T-cell (primary cell): ENCODE measurements at regions not wholly inside any gene's neighbourhood (a gene's known extent, or its start where the extent isn't known, plus 50 kb on each side); places are given as distances from the start of the nearest gene placed in this dataset.
A peak's percentile ranks its signal among the peaks of the same experiment; 100 is the strongest.

ENCODE experiments used
- ATAC-seq, 4 experiments: fragments of 200-7000 bp in 3 of 4; fragments of 150-1000 bp in 1 of 4; cut with Tn5 transposase; replicated peaks in 1 of 4; 1 replicate in 3 of 4; 2 replicates in 1 of 4; pipeline ENCODE4 v1.10.0; 2021; ENCODE audit warnings: moderate library complexity in 3 of 4, mild to moderate bottlenecking in 2 of 4, moderate number of reproducible peaks in 1 of 4
- CTCF ChIA-PET, 2 donors: fragments of 300-600 bp; sonication (Branson Sonifier 250); formaldehyde crosslinking; loops; one replicate each; lab custom pipeline; 2022; ENCODE audit warnings: antibody characterized with exemption in 2 of 2; lab: Charles Lee
- POLR2A ChIA-PET, 2 donors: fragments of 300-600 bp; sonication (Branson Sonifier 250); formaldehyde crosslinking; loops; one replicate each; lab custom pipeline; 2022; ENCODE audit warnings: antibody characterized with exemption in 2 of 2; lab: Charles Lee
- DNase-seq, 35 experiments: peaks; one replicate each; pipeline versions ENCODE4 v3.0.0 to v3.0.0-alpha.2; 2013 to 2023
- H3K27ac ChIP-seq: one replicate; pipeline ENCODE4 v1.5.1; 2013; ENCODE audit warnings: low read length
- H3K27me3 ChIP-seq, 2 experiments: replicated peaks in 1 of 2; 1 replicate in 1 of 2; 2 replicates in 1 of 2; pipeline versions ENCODE4 v1.6.1 to v1.7.0; 2013; ENCODE audit warnings: low read length in 1 of 2, mixed read lengths in 1 of 2; ENCODE audit not compliant: control insufficient read depth in 2 of 2, insufficient read depth in 2 of 2; ENCODE audit errors: extremely low read depth in 1 of 2
- H3K36me3 ChIP-seq, 2 donors: 1 replicate in 1 of 2; 2 replicates in 1 of 2; pipeline versions ENCODE4 v1.6.1 to v1.7.0; 2013; ENCODE audit warnings: low read length in 1 of 2; ENCODE audit not compliant: control insufficient read depth in 2 of 2, insufficient read depth in 1 of 2; ENCODE audit errors: extremely low read depth in 1 of 2
- H3K4me1 ChIP-seq, 2 experiments: 1 replicate in 1 of 2; 2 replicates in 1 of 2; pipeline versions ENCODE4 v1.6.1 to v1.7.0; 2013; ENCODE audit warnings: low read length in 2 of 2, mixed read lengths in 1 of 2; ENCODE audit not compliant: insufficient read depth in 2 of 2, control insufficient read depth in 1 of 2; ENCODE audit errors: extremely low read depth in 1 of 2
- H3K4me3 ChIP-seq, 2 donors: 1 replicate in 1 of 2; 2 replicates in 1 of 2; pipeline versions ENCODE4 v1.5.1 to v1.7.0; 2013; ENCODE audit warnings: mild to moderate bottlenecking in 2 of 2, low read length in 1 of 2, moderate library complexity in 1 of 2; ENCODE audit not compliant: control insufficient read depth in 1 of 2; ENCODE audit errors: extremely low read depth in 1 of 2
- H3K9me3 ChIP-seq: 2 replicates; pipeline ENCODE4 v1.7.0; 2013
- H3K27ac Mint-ChIP-seq, 2 donors: one replicate each; pipeline ENCODE4 v1.8.0; 2020 to 2021; ENCODE audit warnings: mild to moderate bottlenecking in 2 of 2, mixed read lengths in 2 of 2
- H3K27me3 Mint-ChIP-seq, 2 donors: one replicate each; pipeline ENCODE4 v1.8.0; 2021 to 2022; ENCODE audit warnings: mixed read lengths in 2 of 2
- H3K36me3 Mint-ChIP-seq: one replicate; pipeline ENCODE4 v1.8.0; 2021; ENCODE audit warnings: mixed read lengths
- H3K4me1 Mint-ChIP-seq, 3 donors: one replicate each; pipeline ENCODE4 v1.8.0; 2020 to 2022; ENCODE audit warnings: mixed read lengths in 3 of 3, mild to moderate bottlenecking in 1 of 3
- H3K4me3 Mint-ChIP-seq, 3 donors: one replicate each; pipeline ENCODE4 v1.8.0; 2020 to 2022; ENCODE audit warnings: mild to moderate bottlenecking in 3 of 3, mixed read lengths in 3 of 3, moderate library complexity in 3 of 3
- H3K9me3 Mint-ChIP-seq, 3 donors: one replicate each; pipeline ENCODE4 v1.8.0; 2020 to 2022; ENCODE audit warnings: mixed read lengths in 3 of 3
- WGBS: methylation state at CpG from one replicate; pipeline ENCODE4 v1.1.5; 2013; ENCODE audit warnings: missing lambda C conversion rate; ENCODE audit not compliant: insufficient coverage; 5-methylcytosine and 5-hydroxymethylcytosine counted together

GRCh38 chr4:108371282-108371681 is 202.6 kb upstream of the LEF1 start:
- Mint-ChIP-seq H3K27me3 (peaks cover 0 to 3% of the 10 kb centered on the region in 2 donors), H3K4me1 (peaks cover 46 to 62% (median 46%) of the 10 kb centered on the region in 3 donors), H3K9me3 (no peaks in the 10 kb centered on the region), H3K27ac (no peak overlapping the region), H3K4me3 (peak overlapping the region in 2 of 3 donors; percentile 13 to 83), H3K36me3 (no peaks in the 10 kb centered on the region)
- Histone ChIP-seq H3K27ac (no peak overlapping the region), H3K4me1 (peaks cover 23 to 30% of the 10 kb centered on the region in 2 experiments), H3K27me3 (peaks cover 0 to 15% of the 10 kb centered on the region in 2 experiments), H3K4me3 (no peak overlapping the region), H3K36me3 (no peaks in the 10 kb centered on the region), H3K9me3 (no peaks in the 10 kb centered on the region)
- 92% methylated on average over 4 of the region's 8 CpGs for WGBS
- ATAC-seq (no peak), DNase-seq (no peak)
- ChIA-PET POLR2A (interaction anchor here in 1 of 2 donors (1.1 kb wide), 2 partner anchors 11 to 16 kb away, joined by 3 to 4 read pairs; no protein-coding TSS in a partner anchor), CTCF (interaction anchor here (0.5 to 0.7 kb wide), 3 partner anchors 55 to 400 kb away, joined by 3 to 6 read pairs (median 3); no protein-coding TSS in a partner anchor)

GRCh38 chr4:108370291-108371141 is 201.8 kb upstream of the LEF1 start:
- no peaks in the 10 kb centered on the region for H3K9me3 Mint-ChIP-seq
- ChIA-PET POLR2A (interaction anchor here in 1 of 2 donors (1.1 kb wide), 2 partner anchors 10 to 15 kb away, joined by 3 to 4 read pairs; no protein-coding TSS in a partner anchor), CTCF (interaction anchor here (0.7 kb wide), 2 partner anchors 54 to 399 kb away, joined by 3 read pairs; no protein-coding TSS in a partner anchor)
- no peaks in the 10 kb centered on the region for H3K9me3 ChIP-seq
- 25% methylated on average over 10 of the region's 21 CpGs for WGBS
- peaks cover 0 to 3% of the 10 kb centered on the region in 2 donors for H3K27me3 Mint-ChIP-seq
- H3K36me3 ChIP-seq, result no peaks in the 10 kb centered on the region
- H3K27me3 ChIP-seq, result peaks cover 0 to 15% of the 10 kb centered on the region in 2 experiments
- ATAC-seq, result peak; percentile 46 to 88 (median 61)
- H3K4me3 Mint-ChIP-seq, result peak overlapping the region; percentile 71 to 83 (median 78)
- no peak overlapping the region for H3K27ac ChIP-seq
- H3K4me1 Mint-ChIP-seq, result peaks cover 48 to 61% (median 48%) of the 10 kb centered on the region in 3 donors
- peaks cover 23 to 30% of the 10 kb centered on the region in 2 experiments for H3K4me1 ChIP-seq
- peak in 28 of 35 experiments; percentile 7 to 61 (median 32) for DNase-seq
- peak overlapping the region in 1 of 2 donors; percentile 29 for H3K4me3 ChIP-seq
- no peaks in the 10 kb centered on the region for H3K36me3 Mint-ChIP-seq
- peak overlapping the region in 1 of 2 donors; percentile 76 for H3K27ac Mint-ChIP-seq

- Mint-ChIP-seq H3K4me1 (peaks cover 48 to 61% (median 48%) of the 10 kb centered on the region in 3 donors), H3K36me3 (no peaks in the 10 kb centered on the region), H3K9me3 (no peaks in the 10 kb centered on the region), H3K27me3 (peaks cover 0 to 3% of the 10 kb centered on the region in 2 donors), H3K27ac (no peak overlapping the region), H3K4me3 (peak overlapping the region in 1 of 3 donors; percentile 83)
- Histone ChIP-seq H3K4me1 (peaks cover 23 to 30% of the 10 kb centered on the region in 2 experiments), H3K9me3 (no peaks in the 10 kb centered on the region), H3K36me3 (no peaks in the 10 kb centered on the region), H3K27me3 (peaks cover 0 to 15% of the 10 kb centered on the region in 2 experiments), H3K27ac (no peak overlapping the region), H3K4me3 (no peak overlapping the region)
- ATAC-seq (no peak), DNase-seq (no peak)
- 100% methylated on average over 2 of the region's 5 CpGs for WGBS
- ChIA-PET CTCF (interaction anchor here in 1 of 2 donors (0.5 kb wide), 1 partner anchor 382 kb away, joined by 3 read pairs; no protein-coding TSS in a partner anchor), POLR2A (interaction anchor here (0.6 to 0.8 kb wide), 2 partner anchors 28 to 281 kb away, joined by 3 to 4 read pairs; partner anchors contain the start of gene OSTC (in 1 of the 2))
Measured at GRCh38 chr4:108369035-108369655, 200.4 kb upstream of the LEF1 start.

DNA sequence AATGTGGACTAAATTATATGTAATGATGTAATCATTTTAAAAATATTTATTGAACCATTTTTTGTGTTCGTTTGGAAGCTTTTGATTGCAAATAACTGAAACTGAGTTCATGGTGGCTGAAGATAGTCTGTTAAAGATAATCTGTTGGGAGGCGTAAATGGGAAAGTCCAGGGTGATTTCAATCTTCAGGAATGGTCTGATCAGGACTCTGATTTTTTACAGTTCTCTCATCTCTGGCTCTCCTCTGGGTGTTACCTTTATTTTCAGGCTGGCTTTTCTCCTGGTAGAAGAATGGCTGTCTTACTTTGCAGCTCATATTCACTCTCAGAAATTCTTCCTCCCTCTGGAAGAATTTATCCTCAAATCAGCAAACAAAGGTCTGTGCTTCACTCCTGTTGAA is 199.0 kb upstream of the LEF1 start:
- no peak for ATAC-seq
- H3K4me3 ChIP-seq, result no peak overlapping the region
- H3K27ac ChIP-seq, result no peak overlapping the region
- WGBS, result no CpG with 5 or more reads among the region's 2 CpGs
- no peak for DNase-seq
- peaks cover 0 to 17% of the 10 kb centered on the region in 2 experiments for H3K27me3 ChIP-seq
- Mint-ChIP-seq H3K27ac (no peak overlapping the region), H3K4me1 (peaks cover 38 to 56% (median 40%) of the 10 kb centered on the region in 3 donors), H3K27me3 (peaks cover 0 to 3% of the 10 kb centered on the region in 2 donors), H3K4me3 (no peak overlapping the region), H3K36me3 (no peaks in the 10 kb centered on the region), H3K9me3 (no peaks in the 10 kb centered on the region)
- H3K4me1 ChIP-seq, result peaks cover 17 to 23% of the 10 kb centered on the region in 2 experiments
- ChIA-PET CTCF (interaction anchor here in 1 of 2 donors (0.5 kb wide), 1 partner anchor 13 kb away, joined by 3 read pairs; no protein-coding TSS in a partner anchor), POLR2A (no interaction called here)
- H3K36me3 ChIP-seq, result no peaks in the 10 kb centered on the region
- H3K9me3 ChIP-seq, result no peaks in the 10 kb centered on the region

DNA sequence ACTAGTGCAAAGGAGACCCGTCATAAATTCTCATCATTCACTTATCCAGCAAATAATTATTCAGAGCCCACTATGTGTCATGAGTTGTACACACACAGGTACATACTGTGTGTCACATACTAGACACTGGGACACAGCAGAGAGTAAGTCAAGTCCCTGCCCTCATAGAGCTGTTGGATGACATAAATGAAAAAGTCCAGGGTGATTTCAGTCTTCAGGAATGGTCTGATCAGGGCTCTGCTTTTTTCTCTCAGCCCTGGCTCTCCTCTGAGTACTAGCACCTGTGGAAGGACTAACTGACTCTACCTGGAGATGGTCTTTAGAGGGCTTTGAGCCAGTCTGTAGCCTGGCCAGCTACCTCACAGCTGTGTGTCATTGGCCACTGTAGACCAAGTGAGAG is 198.0 kb upstream of the LEF1 start:
- no CpG with 5 or more reads among the region's 1 CpG for WGBS
- Histone ChIP-seq H3K9me3 (no peaks in the 10 kb centered on the region), H3K27ac (no peak overlapping the region), H3K27me3 (peaks cover 0 to 13% of the 10 kb centered on the region in 2 experiments), H3K4me1 (peaks cover 16 to 17% of the 10 kb centered on the region in 2 experiments), H3K36me3 (no peaks in the 10 kb centered on the region), H3K4me3 (no peak overlapping the region)
- H3K27ac Mint-ChIP-seq, result no peak overlapping the region
- ChIA-PET CTCF (no interaction called here), POLR2A (interaction anchor here in 1 of 2 donors (0.7 kb wide), 1 partner anchor 94 kb away, joined by 4 read pairs; no protein-coding TSS in a partner anchor)
- no peak overlapping the region for H3K4me3 Mint-ChIP-seq
- ATAC-seq (no peak), DNase-seq (no peak)
- H3K4me1 Mint-ChIP-seq, result peaks cover 39 to 58% (median 42%) of the 10 kb centered on the region in 3 donors
- H3K9me3 Mint-ChIP-seq, result no peaks in the 10 kb centered on the region
- no peaks in the 10 kb centered on the region for H3K36me3 Mint-ChIP-seq
- H3K27me3 Mint-ChIP-seq, result peaks cover 0 to 3% of the 10 kb centered on the region in 2 donors

DNA sequence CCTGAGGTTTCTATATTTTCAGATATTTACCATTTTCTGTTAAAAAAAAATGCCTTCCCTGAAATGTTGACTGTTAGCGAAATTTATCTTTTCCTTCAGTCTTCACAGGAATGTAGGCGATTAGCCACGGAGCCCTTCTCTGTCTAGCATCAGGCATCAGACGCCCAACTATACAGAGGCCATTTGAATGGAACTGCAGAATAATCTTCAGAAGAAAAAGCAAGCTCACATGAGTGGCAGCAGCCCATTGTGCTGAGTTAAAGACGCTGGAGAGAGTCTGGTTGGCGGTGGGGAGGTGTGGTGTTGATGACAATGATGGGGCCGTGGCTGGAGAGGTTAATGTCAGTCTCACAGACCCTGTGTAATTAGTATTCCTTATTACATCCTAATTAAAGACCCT is 196.8 kb upstream of the LEF1 start:
- Histone ChIP-seq H3K27me3 (peaks cover 0 to 7% of the 10 kb centered on the region in 2 experiments), H3K9me3 (no peaks in the 10 kb centered on the region), H3K36me3 (no peaks in the 10 kb centered on the region), H3K4me3 (no peak overlapping the region), H3K4me1 (peaks cover 17 to 19% of the 10 kb centered on the region in 2 experiments), H3K27ac (no peak overlapping the region)
- H3K36me3 Mint-ChIP-seq, result no peaks in the 10 kb centered on the region
- 100% methylated on average over 2 of the region's 7 CpGs for WGBS
- H3K27ac Mint-ChIP-seq, result no peak overlapping the region
- ChIA-PET CTCF (no interaction called here), POLR2A (no interaction called here)
- H3K27me3 Mint-ChIP-seq, result no peaks in the 10 kb centered on the region
- DNase-seq, result no peak
- no peaks in the 10 kb centered on the region for H3K9me3 Mint-ChIP-seq
- no peak for ATAC-seq
- H3K4me1 Mint-ChIP-seq, result peaks cover 39 to 56% (median 42%) of the 10 kb centered on the region in 3 donors
- H3K4me3 Mint-ChIP-seq, result no peak overlapping the region
